ENCODE measurements at regions not wholly inside any gene's neighbourhood (a gene's known extent, or its start where the extent isn't known, plus 50 kb on each side); places are given as distances from the start of the nearest gene placed in this dataset.
A peak's percentile ranks its signal among the peaks of the same experiment; 100 is the strongest.

GRCh38 chr1:82849460-82849859 is 1048.7 kb downstream of the ADGRL2 start (continued):
- no peak for TF ChIP-seq NFYB (CRISPR knock-in tag; conservative IDR thresholded peaks at IDR 0.05; ENCODE audit: low read depth)
- TF ChIP-seq EMX1 (CRISPR knock-in tag; IDR thresholded peaks at IDR 0.05), result no peak
- TF ChIP-seq AFF4 (CRISPR knock-in tag; IDR thresholded peaks at IDR 0.05; ENCODE audit: borderline replicate concordance), result no peak
- no peak for TF ChIP-seq ZNF232 (CRISPR knock-in tag; IDR thresholded peaks at IDR 0.05)
- TF ChIP-seq SMAD3 (CRISPR knock-in tag; IDR thresholded peaks at IDR 0.05; ENCODE audit: borderline replicate concordance), result no peak
- no peak for TF ChIP-seq ZNF425 (CRISPR knock-in tag; conservative IDR thresholded peaks at IDR 0.05)
- TF ChIP-seq USF1 (CRISPR knock-in tag; IDR thresholded peaks at IDR 0.05), result no peak
- no peak for TF ChIP-seq MLX (CRISPR knock-in tag; IDR thresholded peaks at IDR 0.05)
- no peak for TF ChIP-seq IRF1 (CRISPR knock-in tag; IDR thresholded peaks at IDR 0.05)
- TF ChIP-seq ZBTB21 (CRISPR knock-in tag; IDR thresholded peaks at IDR 0.05; ENCODE audit: borderline replicate concordance), result no peak
- TF ChIP-seq E2F4 (CRISPR knock-in tag; IDR thresholded peaks at IDR 0.05; ENCODE audit: borderline replicate concordance, low read depth), result no peak
- no peak for TF ChIP-seq NFE2L1 (CRISPR knock-in tag; IDR thresholded peaks at IDR 0.05)

GRCh38 chr1:82848043-82848442 is 1047.3 kb downstream of the ADGRL2 start:
- Mint-ChIP-seq H3K27me3 (ENCODE audit: low read depth) (no peaks in the 10 kb centered on the region; the same call in 1 of the 2 replicates), H3K9me3 (peaks cover 10% of the 10 kb centered on the region), H3K36me3 (no peaks in the 10 kb centered on the region), H3K4me1 (peaks cover 77% of the 10 kb centered on the region), H3K27ac (peak overlapping the region; percentile 90), H3K4me3 (peak overlapping the region; percentile 57)
- DNase-seq (ENCODE audit: low spot score) (no peak), ATAC-seq (peak; percentile 90)
- CTCF ChIA-PET, result no interaction called here
- TF ChIP-seq ZBTB43 (CRISPR knock-in tag; IDR thresholded peaks at IDR 0.05) (no peak), ZNF416 (CRISPR knock-in tag; IDR thresholded peaks at IDR 0.05) (no peak), TEAD1 (CRISPR knock-in tag; IDR thresholded peaks at IDR 0.05) (no peak), ESRRA (CRISPR knock-in tag; IDR thresholded peaks at IDR 0.05; ENCODE audit: borderline replicate concordance) (no peak), ZNF425 (CRISPR knock-in tag; conservative IDR thresholded peaks at IDR 0.05) (no peak), OVOL2 (CRISPR knock-in tag; IDR thresholded peaks at IDR 0.05; ENCODE audit: borderline replicate concordance) (no peak), PREB (CRISPR knock-in tag; IDR thresholded peaks at IDR 0.05; ENCODE audit: borderline replicate concordance) (no peak), FOXP4 (CRISPR knock-in tag; IDR thresholded peaks at IDR 0.05) (no peak), JUN (CRISPR knock-in tag; IDR thresholded peaks at IDR 0.05) (no peak)
- POLR2A ChIA-PET, result no interaction called here
